IMR-90 (cell line): ENCODE measurements at regions not wholly inside any gene's neighbourhood (a gene's known extent, or its start where the extent isn't known, plus 50 kb on each side); places are given as distances from the start of the nearest gene placed in this dataset.
"Not testable (repeated sequence)": the region's sequence is repeated elsewhere in the genome, so short reads cannot be mapped to it uniquely, and the experiment has no call there.

Experiments
- ATAC-seq: fragments of 200-7000 bp; cut with Tn5 transposase; 2 replicates; pipeline ENCODE4 v1.9.1; 2020; ENCODE audit warnings: low read depth, mild to moderate bottlenecking, moderate library complexity
- BruUV-seq: library from RNA; stranded (reverse); fragments of 400-500 nt; replicated peaks from 2 replicates; lab custom pipeline; 2021; lab: Mats Ljungman, UMichigan
- CTCF ChIA-PET: fragments of 300-600 bp; formaldehyde crosslinking; extraction: SDS; loops from one replicate; lab custom pipeline; 2021; ENCODE audit warnings: antibody characterized with exemption; lab: Yijun Ruan, JAX
- POLR2A ChIA-PET: fragments of 300-600 bp; sonication (Branson Sonifier 250); formaldehyde crosslinking; loops from one replicate; lab custom pipeline; 2022; ENCODE audit warnings: antibody characterized with exemption; ENCODE audit not compliant: unreplicated experiment; lab: Charles Lee
- DNase-seq: peaks from one replicate; pipeline ENCODE4 v3.0.0; 2013
- H2AFZ ChIP-seq: replicated peaks from 2 replicates; pipeline ENCODE3; 2013; ENCODE audit warnings: low read length, mild to moderate bottlenecking; ENCODE audit not compliant: poor library complexity
- H2AK5ac ChIP-seq: 2 replicates; pipeline ENCODE4 v1.6.1; 2013; ENCODE audit warnings: low read depth, low read length, inconsistent platforms
- H2AK9ac ChIP-seq: replicated peaks from 2 replicates; pipeline ENCODE3; 2013; ENCODE audit warnings: mild to moderate bottlenecking, low read depth, low read length, moderate library complexity; ENCODE audit not compliant: poor library complexity
- H2BK120ac ChIP-seq: 2 replicates; pipeline ENCODE4 v1.6.1; 2013; ENCODE audit warnings: low read depth, low read length, inconsistent platforms
- H2BK15ac ChIP-seq: 3 replicates; pipeline ENCODE4 v1.6.1; 2013; ENCODE audit warnings: low read depth, low read length, inconsistent platforms
- H2BK20ac ChIP-seq: 2 replicates; pipeline ENCODE4 v1.6.1; 2013; ENCODE audit warnings: low read depth, mild to moderate bottlenecking, inconsistent platforms, low read length, moderate library complexity
- H2BK5ac ChIP-seq: 2 replicates; pipeline ENCODE4 v1.6.1; 2013; ENCODE audit warnings: mild to moderate bottlenecking, low read depth, low read length, inconsistent platforms; ENCODE audit not compliant: poor library complexity, severe bottlenecking
- H3K14ac ChIP-seq: replicated peaks from 2 replicates; pipeline ENCODE4 v1.6.1; 2013; ENCODE audit warnings: low read depth, low read length, inconsistent platforms
- H3K18ac ChIP-seq: 2 replicates; pipeline ENCODE4 v1.6.1; 2013; ENCODE audit warnings: low read depth, low read length, control low read depth
- H3K23ac ChIP-seq: 2 replicates; pipeline ENCODE4 v1.6.1; 2013; ENCODE audit warnings: low read depth, low read length, inconsistent platforms
- H3K27ac ChIP-seq: 2 replicates; pipeline ENCODE4 v1.5.1; 2013; ENCODE audit warnings: mild to moderate bottlenecking, control low read depth, low read length; ENCODE audit not compliant: insufficient read depth
- H3K27me3 ChIP-seq: 2 replicates; pipeline ENCODE4 v1.6.1; 2013; ENCODE audit warnings: low read length; ENCODE audit not compliant: control insufficient read depth, insufficient read depth
- H3K36me3 ChIP-seq: 2 replicates; pipeline ENCODE4 v1.6.1; 2013; ENCODE audit warnings: low read length, mixed read lengths; ENCODE audit not compliant: control insufficient read depth, insufficient read depth
- H3K4ac ChIP-seq: 2 replicates; pipeline ENCODE4 v1.6.1; 2013; ENCODE audit warnings: low read depth, low read length, inconsistent platforms
- H3K4me1 ChIP-seq: 2 replicates; pipeline ENCODE4 v1.6.1; 2013; ENCODE audit warnings: low read length, mixed read lengths; ENCODE audit not compliant: control insufficient read depth, insufficient read depth
- H3K4me2 ChIP-seq: 2 replicates; pipeline ENCODE4 v1.6.1; 2013; ENCODE audit warnings: low read depth, mild to moderate bottlenecking, control low read depth, low read length, moderate library complexity
- H3K4me3 ChIP-seq: 2 replicates; pipeline ENCODE4 v1.5.1; 2013; ENCODE audit warnings: low read depth, mild to moderate bottlenecking, control low read depth, low read length, moderate library complexity; ENCODE audit not compliant: insufficient read depth
- H3K56ac ChIP-seq: 2 replicates; pipeline ENCODE4 v1.6.1; 2013; ENCODE audit warnings: low read length, inconsistent platforms; ENCODE audit not compliant: insufficient read depth; ENCODE audit errors: extremely low read depth
- H3K79me1 ChIP-seq, 2 experiments: 2 replicates each; pipeline ENCODE4 v1.6.1; 2013; ENCODE audit warnings: low read length in 2 of 2, inconsistent platforms in 1 of 2, low read depth in 1 of 2
- H3K9ac ChIP-seq: 2 replicates; pipeline ENCODE4 v1.6.1; 2013; ENCODE audit warnings: low read depth, low read length, control low read depth
- H3K9me1 ChIP-seq: 2 replicates; pipeline ENCODE4 v1.6.1; 2013; ENCODE audit warnings: low read length, inconsistent platforms; ENCODE audit not compliant: insufficient read depth
- H3K9me3 ChIP-seq: 2 replicates; pipeline ENCODE4 v1.6.1; 2013; ENCODE audit warnings: low read length; ENCODE audit not compliant: control insufficient read depth, insufficient read depth
- H4K20me1 ChIP-seq: 2 replicates; pipeline ENCODE4 v1.6.1; 2013; ENCODE audit warnings: low read length, inconsistent platforms; ENCODE audit not compliant: insufficient read depth
- H4K5ac ChIP-seq: 2 replicates; pipeline ENCODE4 v1.6.1; 2013; ENCODE audit warnings: mild to moderate bottlenecking, low read depth, low read length, control low read depth
- H4K8ac ChIP-seq, 2 experiments: 2 replicates each; pipeline ENCODE4 v1.6.1; 2013; ENCODE audit warnings: low read depth in 2 of 2, low read length in 2 of 2, control low read depth in 1 of 2, inconsistent platforms in 1 of 2
- H4K91ac ChIP-seq: 2 replicates; pipeline ENCODE4 v1.6.1; 2013; ENCODE audit warnings: low read depth, low read length, inconsistent platforms; ENCODE audit not compliant: insufficient read depth
- WGBS, 2 experiments: methylation state at CpG; one replicate each; pipeline versions ENCODE4 v1.1.5 to v1.1.7; 2013; ENCODE audit warnings: missing lambda C conversion rate in 2 of 2; ENCODE audit not compliant: insufficient read length in 1 of 2; ENCODE audit errors: extremely low coverage in 2 of 2; 5-methylcytosine and 5-hydroxymethylcytosine counted together
- dilution Hi-C: fragments of 300-500 bp; cut with HindIII; formaldehyde crosslinking; loops from one replicate; pipeline ENCODE4 v1.14.3; 2018; ENCODE audit warnings: low sequenced_read_pairs; ENCODE audit not compliant: unreplicated experiment
- in situ Hi-C: fragments of 300-500 bp; cut with MboI; formaldehyde crosslinking; loops from 3 replicates; pipeline ENCODE4 v1.14.3; 2019; ENCODE audit warnings: low sequenced_read_pairs, inconsistent platforms, mixed read lengths
- intact Hi-C: fragments of 100-400 bp; cut with micrococcal nuclease; formaldehyde crosslinking; loops from 2 replicates; pipeline ENCODE4 v1.10.0; 2022

GRCh38 chr7:83716923-83717322 lies 68.0 kb upstream of the SEMA3E start:
- H3K4ac ChIP-seq, H2BK120ac ChIP-seq, intact Hi-C loops, H3K9ac ChIP-seq, H3K9me3 ChIP-seq, ATAC-seq, H4K5ac ChIP-seq, H3K27ac ChIP-seq, H2AK9ac ChIP-seq, CTCF ChIA-PET, POLR2A ChIA-PET, in situ Hi-C loops, H3K36me3 ChIP-seq, H3K14ac ChIP-seq, H3K4me1 ChIP-seq, H3K56ac ChIP-seq, H3K4me2 ChIP-seq, H2AFZ ChIP-seq, H2AK5ac ChIP-seq, H3K9me1 ChIP-seq, DNase-seq, dilution Hi-C loops, H3K4me3 ChIP-seq, H3K27me3 ChIP-seq, H4K8ac ChIP-seq, H2BK5ac ChIP-seq, H2BK15ac ChIP-seq, H3K18ac ChIP-seq, H3K23ac ChIP-seq, H3K79me1 ChIP-seq, H4K20me1 ChIP-seq, BruUV-seq, H4K91ac ChIP-seq, H2BK20ac ChIP-seq: not testable (repeated sequence)
- whole genome bisulfite sequencing, 2 experiments, result no CpG with 5 or more reads among the region's 6 CpGs
